SK-N-SH (cell line): ENCODE measurements at regions not wholly inside any gene's neighbourhood (a gene's known extent, or its start where the extent isn't known, plus 50 kb on each side); places are given as distances from the start of the nearest gene placed in this dataset.

ENCODE experiments used
- EZH2phosphoT487 ChIP-seq: fragments of 200-600 bp; sonication (generic); IDR thresholded peaks from 2 replicates; pipeline ENCODE4 v1.6.1; 2017; ENCODE audit warnings: low read depth, mixed run types, mild to moderate bottlenecking, antibody characterized with exemption, moderate library complexity, borderline replicate concordance
- MEF2A ChIP-seq: IDR thresholded peaks from 2 replicates; pipeline ENCODE4 v1.4.0; 2012; ENCODE audit warnings: low read depth, borderline replicate concordance
- RAD21 ChIP-seq: IDR thresholded peaks from 2 replicates; pipeline ENCODE4 v1.6.1; 2012; ENCODE audit warnings: mild to moderate bottlenecking, low read length
- TF ChIP-seq, protein P1 (sequence below): fragments of 200-600 bp; sonication (generic); IDR thresholded peaks from 2 replicates; pipeline ENCODE4 v1.6.1; 2017; ENCODE audit warnings: antibody characterized with exemption, mild to moderate bottlenecking, moderate library complexity
- TF ChIP-seq, protein P2 (sequence below): fragments of 150-350 bp; IDR thresholded peaks from 2 replicates; pipeline ENCODE4 v1.6.1; 2016; ENCODE audit warnings: mild to moderate bottlenecking, low read depth, low read length
- TF ChIP-seq, protein P3 (sequence below): IDR thresholded peaks from 2 replicates; pipeline ENCODE4 v1.4.0; 2012; ENCODE audit warnings: low read depth

DNA sequence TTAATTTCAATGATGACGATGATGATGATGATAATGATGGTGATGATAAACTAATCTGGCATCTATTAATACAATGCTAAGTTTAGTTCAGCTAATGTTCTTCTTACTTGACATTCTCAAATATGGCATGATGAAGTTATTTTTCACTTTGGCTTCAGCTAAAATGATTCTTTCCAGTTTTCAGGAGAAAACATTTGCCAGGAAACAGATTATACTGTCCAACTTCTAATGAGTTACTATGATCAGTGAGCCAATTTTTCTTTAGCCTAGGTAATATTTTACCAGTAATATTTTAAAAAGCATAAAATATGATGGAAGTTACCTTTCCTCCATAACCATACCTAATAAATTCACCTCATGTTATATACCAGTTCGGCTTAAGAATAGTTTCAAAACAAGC is 245.7 kb upstream of the CSNK1A1L start:
- TF ChIP-seq EZH2phosphoT487 (no peak), MEF2A (no peak), RAD21 (no peak)
- TF ChIP-seq, protein P1, sequence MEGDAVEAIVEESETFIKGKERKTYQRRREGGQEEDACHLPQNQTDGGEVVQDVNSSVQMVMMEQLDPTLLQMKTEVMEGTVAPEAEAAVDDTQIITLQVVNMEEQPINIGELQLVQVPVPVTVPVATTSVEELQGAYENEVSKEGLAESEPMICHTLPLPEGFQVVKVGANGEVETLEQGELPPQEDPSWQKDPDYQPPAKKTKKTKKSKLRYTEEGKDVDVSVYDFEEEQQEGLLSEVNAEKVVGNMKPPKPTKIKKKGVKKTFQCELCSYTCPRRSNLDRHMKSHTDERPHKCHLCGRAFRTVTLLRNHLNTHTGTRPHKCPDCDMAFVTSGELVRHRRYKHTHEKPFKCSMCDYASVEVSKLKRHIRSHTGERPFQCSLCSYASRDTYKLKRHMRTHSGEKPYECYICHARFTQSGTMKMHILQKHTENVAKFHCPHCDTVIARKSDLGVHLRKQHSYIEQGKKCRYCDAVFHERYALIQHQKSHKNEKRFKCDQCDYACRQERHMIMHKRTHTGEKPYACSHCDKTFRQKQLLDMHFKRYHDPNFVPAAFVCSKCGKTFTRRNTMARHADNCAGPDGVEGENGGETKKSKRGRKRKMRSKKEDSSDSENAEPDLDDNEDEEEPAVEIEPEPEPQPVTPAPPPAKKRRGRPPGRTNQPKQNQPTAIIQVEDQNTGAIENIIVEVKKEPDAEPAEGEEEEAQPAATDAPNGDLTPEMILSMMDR: no peak
- TF ChIP-seq, protein P2, sequence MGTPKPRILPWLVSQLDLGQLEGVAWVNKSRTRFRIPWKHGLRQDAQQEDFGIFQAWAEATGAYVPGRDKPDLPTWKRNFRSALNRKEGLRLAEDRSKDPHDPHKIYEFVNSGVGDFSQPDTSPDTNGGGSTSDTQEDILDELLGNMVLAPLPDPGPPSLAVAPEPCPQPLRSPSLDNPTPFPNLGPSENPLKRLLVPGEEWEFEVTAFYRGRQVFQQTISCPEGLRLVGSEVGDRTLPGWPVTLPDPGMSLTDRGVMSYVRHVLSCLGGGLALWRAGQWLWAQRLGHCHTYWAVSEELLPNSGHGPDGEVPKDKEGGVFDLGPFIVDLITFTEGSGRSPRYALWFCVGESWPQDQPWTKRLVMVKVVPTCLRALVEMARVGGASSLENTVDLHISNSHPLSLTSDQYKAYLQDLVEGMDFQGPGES: no peak
- TF ChIP-seq, protein P3, sequence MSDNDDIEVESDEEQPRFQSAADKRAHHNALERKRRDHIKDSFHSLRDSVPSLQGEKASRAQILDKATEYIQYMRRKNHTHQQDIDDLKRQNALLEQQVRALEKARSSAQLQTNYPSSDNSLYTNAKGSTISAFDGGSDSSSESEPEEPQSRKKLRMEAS: no peak
